ENCODE measurements at regions not wholly inside any gene's neighbourhood (a gene's known extent, or its start where the extent isn't known, plus 50 kb on each side); places are given as distances from the start of the nearest gene placed in this dataset.

- DNase-seq (ENCODE audit: low read depth) = no peak
- H3K4me3 ChIP-seq (ENCODE audit: low read depth, low read length) = no peak overlapping the region
- no peak for TF ChIP-seq CTCF (IDR thresholded peaks at IDR 0.05; ENCODE audit: low read depth, low read length, missing control alignments)
These were observed 79.4 kb upstream of the TNIP3 start for GRCh38 chr4:121243485-121243884.

DNA sequence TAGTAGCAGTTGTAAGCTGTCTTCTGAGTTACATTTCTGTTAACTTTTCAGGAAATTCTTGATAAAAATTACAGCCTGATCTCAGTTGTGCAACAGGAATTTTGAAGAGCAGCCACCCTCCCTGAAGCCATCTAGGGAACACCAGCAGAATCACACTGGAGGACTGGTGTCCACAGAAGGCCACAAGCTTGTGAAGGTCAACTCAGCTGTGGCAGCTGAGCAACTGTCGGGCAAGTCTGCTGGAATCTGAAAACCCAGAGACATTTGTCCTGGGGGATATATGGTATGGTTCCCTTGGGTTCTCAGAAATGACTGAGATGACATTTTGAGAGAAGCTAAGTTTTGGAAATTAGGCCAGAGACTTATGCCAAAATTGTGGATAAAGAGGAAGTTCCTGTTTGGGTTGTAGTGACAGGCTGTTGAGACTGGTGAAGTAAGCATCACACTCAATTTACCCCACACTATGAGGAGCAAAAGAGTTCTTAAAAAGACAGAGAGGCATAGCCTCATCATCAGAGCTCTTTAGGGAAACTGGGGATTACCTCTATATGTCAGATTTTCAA is 78.1 kb upstream of the TNIP3 start:
- DNase-seq (ENCODE audit: low read depth) = no peak
- TF ChIP-seq CTCF (IDR thresholded peaks at IDR 0.05; ENCODE audit: low read depth, low read length, missing control alignments) = no peak
- no peak overlapping the region for H3K4me3 ChIP-seq (ENCODE audit: low read depth, low read length)

DNA sequence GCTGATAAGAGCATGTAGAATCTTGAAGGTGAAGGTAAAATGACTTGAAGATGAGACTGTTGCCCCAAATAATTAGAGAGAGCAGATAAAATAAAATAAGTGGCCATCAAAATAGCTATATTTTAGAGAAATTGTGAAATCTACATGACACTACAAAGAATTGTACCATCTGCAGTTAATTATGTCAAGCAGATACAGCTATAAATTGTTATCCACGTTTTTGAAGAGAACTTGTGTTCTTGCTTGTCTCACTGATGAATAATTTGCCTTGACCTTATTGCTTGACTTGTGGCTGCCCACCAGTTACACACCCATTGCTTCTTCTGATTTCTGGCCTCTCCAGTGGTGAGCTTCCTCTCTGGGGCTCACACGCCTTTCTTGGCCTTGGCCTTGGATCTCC is 75.8 kb upstream of the TNIP3 start:
- DNase-seq (ENCODE audit: low read depth) = no peak
- TF ChIP-seq CTCF (IDR thresholded peaks at IDR 0.05; ENCODE audit: low read depth, low read length, missing control alignments) = no peak
- no peak overlapping the region for H3K4me3 ChIP-seq (ENCODE audit: low read depth, low read length)

DNA sequence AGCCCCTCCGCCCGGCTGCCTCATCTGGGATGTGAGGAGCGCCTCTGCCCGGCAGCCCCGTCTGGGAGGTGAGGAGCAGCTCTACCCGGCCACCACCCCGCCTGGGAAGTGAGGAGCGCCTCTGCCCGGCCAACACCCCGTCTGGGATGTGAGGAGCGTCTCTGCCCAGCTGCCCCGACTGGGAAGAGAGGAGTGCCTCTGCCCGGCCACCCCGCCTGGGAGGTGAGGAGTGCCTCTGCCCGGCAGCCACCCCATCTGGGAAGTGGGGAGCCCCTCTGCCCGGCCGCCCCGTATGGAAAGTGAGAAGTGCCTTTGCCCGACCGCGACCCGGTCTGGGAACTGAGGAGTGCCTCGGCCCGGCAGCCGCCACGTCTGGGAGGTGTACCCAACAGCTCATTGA is 74.3 kb upstream of the TNIP3 start:
- no peak for DNase-seq (ENCODE audit: low read depth)
- no peak for TF ChIP-seq CTCF (IDR thresholded peaks at IDR 0.05; ENCODE audit: low read depth, low read length, missing control alignments)
- H3K4me3 ChIP-seq (ENCODE audit: low read depth, low read length) = no peak overlapping the region

GRCh38 chr4:121237069-121237399 is 72.9 kb upstream of the TNIP3 start:
- no peak for DNase-seq (ENCODE audit: low read depth)
- no peak overlapping the region for H3K4me3 ChIP-seq (ENCODE audit: low read depth, low read length)
- no peak for TF ChIP-seq CTCF (IDR thresholded peaks at IDR 0.05; ENCODE audit: low read depth, low read length, missing control alignments)

- no peak for TF ChIP-seq CTCF (IDR thresholded peaks at IDR 0.05; ENCODE audit: low read depth, low read length, missing control alignments)
- no peak overlapping the region for H3K4me3 ChIP-seq (ENCODE audit: low read depth, low read length)
- DNase-seq (ENCODE audit: low read depth) = no peak
These were observed 72.4 kb upstream of the TNIP3 start for GRCh38 chr4:121236353-121237068.

- TF ChIP-seq CTCF (IDR thresholded peaks at IDR 0.05; ENCODE audit: low read depth, low read length, missing control alignments) = no peak
- no peak overlapping the region for H3K4me3 ChIP-seq (ENCODE audit: low read depth, low read length)
- DNase-seq (ENCODE audit: low read depth) = no peak
These were observed 69.9 kb upstream of the TNIP3 start for GRCh38 chr4:121233982-121234381.
